ENCODE measurements at regions not wholly inside any gene's neighbourhood (a gene's known extent, or its start where the extent isn't known, plus 50 kb on each side); places are given as distances from the start of the nearest gene placed in this dataset.

GRCh38 chr7:153005750-153006435 lies 246.3 kb downstream of the ACTR3B start:
- H3K4me3 ChIP-seq (ENCODE audit: low read depth, low read length), result no peak overlapping the region
- TF ChIP-seq CTCF (conservative IDR thresholded peaks at IDR 0.05; ENCODE audit: low read depth, low read length), result no peak
- no peak for DNase-seq (ENCODE audit: low read depth)

GRCh38 chr7:153006452-153006851 lies 246.9 kb downstream of the ACTR3B start:
- DNase-seq (ENCODE audit: low read depth), result no peak
- no peak for TF ChIP-seq CTCF (conservative IDR thresholded peaks at IDR 0.05; ENCODE audit: low read depth, low read length)
- no peak overlapping the region for H3K4me3 ChIP-seq (ENCODE audit: low read depth, low read length)

GRCh38 chr7:153006911-153007310 lies 247.4 kb downstream of the ACTR3B start:
- TF ChIP-seq CTCF (conservative IDR thresholded peaks at IDR 0.05; ENCODE audit: low read depth, low read length), result no peak

GRCh38 chr7:153010416-153010815 lies 250.9 kb downstream of the ACTR3B start:
- H3K4me3 ChIP-seq (ENCODE audit: low read depth, low read length), result no peak overlapping the region
- DNase-seq (ENCODE audit: low read depth), result no peak
- no peak for TF ChIP-seq CTCF (conservative IDR thresholded peaks at IDR 0.05; ENCODE audit: low read depth, low read length)

More at GRCh38 chr7:153006911-153007310, 247.4 kb downstream of the ACTR3B start:
- no peak for DNase-seq (ENCODE audit: low read depth)
- H3K4me3 ChIP-seq (ENCODE audit: low read depth, low read length), result no peak overlapping the region

- DNase-seq (ENCODE audit: low read depth), result no peak
- no peak for TF ChIP-seq CTCF (conservative IDR thresholded peaks at IDR 0.05; ENCODE audit: low read depth, low read length)
- no peak overlapping the region for H3K4me3 ChIP-seq (ENCODE audit: low read depth, low read length)
Observed at GRCh38 chr7:153012203-153012602, 252.7 kb downstream of the ACTR3B start.

GRCh38 chr7:153017223-153017622 lies 257.7 kb downstream of the ACTR3B start:
- no peak for TF ChIP-seq CTCF (conservative IDR thresholded peaks at IDR 0.05; ENCODE audit: low read depth, low read length)
- no peak for DNase-seq (ENCODE audit: low read depth)
- no peak overlapping the region for H3K4me3 ChIP-seq (ENCODE audit: low read depth, low read length)

- no peak for TF ChIP-seq CTCF (conservative IDR thresholded peaks at IDR 0.05; ENCODE audit: low read depth, low read length)
- no peak for DNase-seq (ENCODE audit: low read depth)
- no peak overlapping the region for H3K4me3 ChIP-seq (ENCODE audit: low read depth, low read length)
Observed at GRCh38 chr7:153021542-153021941, 262.0 kb downstream of the ACTR3B start.
